Activated CD4-positive, alpha-beta memory T cell treated with anti-CD3 and anti-CD28 coated beads for 36 hours (primary cell): ENCODE measurements at regions not wholly inside any gene's neighbourhood (a gene's known extent, or its start where the extent isn't known, plus 50 kb on each side); places are given as distances from the start of the nearest gene placed in this dataset.

Experiments used
- CTCF ChIA-PET: fragments of 350-600 bp; sonication (Branson Sonifier 250); formaldehyde crosslinking; loops from one replicate; lab custom pipeline; 2021; ENCODE audit warnings: antibody characterized with exemption, inconsistent platforms; lab: Charles Lee
- POLR2A ChIA-PET: fragments of 350-600 bp; sonication (Branson Sonifier 250); formaldehyde crosslinking; loops from one replicate; lab custom pipeline; 2021; ENCODE audit warnings: antibody characterized with exemption; lab: Charles Lee
- DNase-seq: peaks from one replicate; pipeline ENCODE4 v3.0.0-alpha.2; 2020
- H3K27ac Mint-ChIP-seq: one replicate; pipeline ENCODE4 v1.8.0; 2021; ENCODE audit warnings: mixed read lengths
- H3K27me3 Mint-ChIP-seq: one replicate; pipeline ENCODE4 v1.8.0; 2021; ENCODE audit warnings: mixed read lengths
- H3K36me3 Mint-ChIP-seq: one replicate; pipeline ENCODE4 v1.8.0; 2021; ENCODE audit warnings: mixed read lengths
- H3K4me1 Mint-ChIP-seq: one replicate; pipeline ENCODE4 v1.8.0; 2021; ENCODE audit warnings: low read depth, mixed read lengths
- H3K4me3 Mint-ChIP-seq: one replicate; pipeline ENCODE4 v1.8.0; 2021; ENCODE audit warnings: mild to moderate bottlenecking, mixed read lengths
- H3K9me3 Mint-ChIP-seq: one replicate; pipeline ENCODE4 v1.8.0; 2021; ENCODE audit warnings: mixed read lengths
- intact Hi-C: fragments of 100-400 bp; cut with micrococcal nuclease; formaldehyde crosslinking; loops from one replicate; pipeline ENCODE4 v1.15.1; 2023

GRCh38 chr14:53751650-53752049, 205.0 kb downstream of the BMP4 start:
- Mint-ChIP-seq H3K9me3 (peaks cover 5% of the 10 kb centered on the region), H3K27ac (no peak overlapping the region), H3K4me1 (no peaks in the 10 kb centered on the region), H3K27me3 (no peaks in the 10 kb centered on the region), H3K36me3 (no peaks in the 10 kb centered on the region), H3K4me3 (no peak overlapping the region)
- ChIA-PET POLR2A (no interaction called here), CTCF (no interaction called here)
- DNase-seq, result no peak
- intact Hi-C loops, result no loop called here

- H3K4me3 Mint-ChIP-seq, result no peak overlapping the region
- no peaks in the 10 kb centered on the region for H3K27me3 Mint-ChIP-seq
- peaks cover 2% of the 10 kb centered on the region for H3K9me3 Mint-ChIP-seq
- no peaks in the 10 kb centered on the region for H3K36me3 Mint-ChIP-seq
- no peak for DNase-seq
- intact Hi-C loops, result no loop called here
- no peak overlapping the region for H3K27ac Mint-ChIP-seq
- POLR2A ChIA-PET, result no interaction called here
- H3K4me1 Mint-ChIP-seq, result no peaks in the 10 kb centered on the region
- CTCF ChIA-PET, result no interaction called here
Observed at GRCh38 chr14:53748691-53749090, 207.9 kb downstream of the BMP4 start.

- intact Hi-C loops, result no loop called here
- CTCF ChIA-PET, result no interaction called here
- Mint-ChIP-seq H3K4me1 (no peaks in the 10 kb centered on the region), H3K27me3 (no peaks in the 10 kb centered on the region), H3K27ac (no peak overlapping the region), H3K9me3 (no peaks in the 10 kb centered on the region), H3K36me3 (no peaks in the 10 kb centered on the region), H3K4me3 (no peak overlapping the region)
- POLR2A ChIA-PET, result no interaction called here
- DNase-seq, result no peak
Observed at GRCh38 chr14:53744857-53745256, 211.8 kb downstream of the BMP4 start.

- intact Hi-C loops, result no loop called here
- Mint-ChIP-seq H3K36me3 (no peaks in the 10 kb centered on the region), H3K4me1 (no peaks in the 10 kb centered on the region), H3K27ac (no peak overlapping the region), H3K4me3 (no peak overlapping the region), H3K9me3 (no peaks in the 10 kb centered on the region), H3K27me3 (no peaks in the 10 kb centered on the region)
- no peak for DNase-seq
- ChIA-PET CTCF (no interaction called here), POLR2A (no interaction called here)
Observed at GRCh38 chr14:53743371-53743770, 213.3 kb downstream of the BMP4 start.

- DNase-seq, result no peak
- Mint-ChIP-seq H3K27ac (no peak overlapping the region), H3K4me3 (no peak overlapping the region), H3K27me3 (no peaks in the 10 kb centered on the region), H3K36me3 (no peaks in the 10 kb centered on the region), H3K4me1 (no peaks in the 10 kb centered on the region), H3K9me3 (no peaks in the 10 kb centered on the region)
- intact Hi-C loops, result no loop called here
- ChIA-PET POLR2A (no interaction called here), CTCF (interaction anchor here (0.6 kb wide), 1 partner anchor 51 kb away, joined by 4 read pairs; no protein-coding TSS in a partner anchor)
Observed at GRCh38 chr14:53742233-53742620, 214.4 kb downstream of the BMP4 start.

GRCh38 chr14:53741479-53742232, 215.0 kb downstream of the BMP4 start:
- intact Hi-C loops, result no loop called here
- H3K27me3 Mint-ChIP-seq, result no peaks in the 10 kb centered on the region
- DNase-seq, result no peak
- ChIA-PET CTCF (interaction anchor here (0.6 kb wide), 1 partner anchor 51 kb away, joined by 4 read pairs; no protein-coding TSS in a partner anchor), POLR2A (no interaction called here)
- no peak overlapping the region for H3K27ac Mint-ChIP-seq
- no peaks in the 10 kb centered on the region for H3K9me3 Mint-ChIP-seq
- H3K36me3 Mint-ChIP-seq, result no peaks in the 10 kb centered on the region
- H3K4me3 Mint-ChIP-seq, result no peak overlapping the region
- H3K4me1 Mint-ChIP-seq, result no peaks in the 10 kb centered on the region

GRCh38 chr14:53740570-53740969, 216.1 kb downstream of the BMP4 start:
- ChIA-PET CTCF (no interaction called here), POLR2A (no interaction called here)
- no peak overlapping the region for H3K4me3 Mint-ChIP-seq

GRCh38 chr14:53735916-53736315, 220.7 kb downstream of the BMP4 start:
- intact Hi-C loops, result no loop called here
- Mint-ChIP-seq H3K27me3 (no peaks in the 10 kb centered on the region), H3K4me3 (no peak overlapping the region)

More at GRCh38 chr14:53740570-53740969, 216.1 kb downstream of the BMP4 start:
- Mint-ChIP-seq H3K36me3 (no peaks in the 10 kb centered on the region), H3K4me1 (no peaks in the 10 kb centered on the region), H3K27me3 (no peaks in the 10 kb centered on the region), H3K27ac (no peak overlapping the region), H3K9me3 (peaks cover 2% of the 10 kb centered on the region)
- DNase-seq, result no peak
- intact Hi-C loops, result no loop called here

GRCh38 chr14:53723221-53723620, 233.4 kb downstream of the BMP4 start:
- H3K36me3 Mint-ChIP-seq, result no peaks in the 10 kb centered on the region
- peaks cover 9% of the 10 kb centered on the region for H3K9me3 Mint-ChIP-seq
- H3K4me3 Mint-ChIP-seq, result no peak overlapping the region
- H3K27me3 Mint-ChIP-seq, result no peaks in the 10 kb centered on the region
- DNase-seq, result no peak
- intact Hi-C loops, result no loop called here
- H3K4me1 Mint-ChIP-seq, result no peaks in the 10 kb centered on the region
- POLR2A ChIA-PET, result no interaction called here
- no peak overlapping the region for H3K27ac Mint-ChIP-seq
- CTCF ChIA-PET, result no interaction called here

More at GRCh38 chr14:53735916-53736315, 220.7 kb downstream of the BMP4 start:
- DNase-seq, result no peak
- POLR2A ChIA-PET, result no interaction called here
- CTCF ChIA-PET, result no interaction called here
- no peaks in the 10 kb centered on the region for H3K36me3 Mint-ChIP-seq
- H3K9me3 Mint-ChIP-seq, result peaks cover 7% of the 10 kb centered on the region
- no peaks in the 10 kb centered on the region for H3K4me1 Mint-ChIP-seq
- H3K27ac Mint-ChIP-seq, result no peak overlapping the region

- Mint-ChIP-seq H3K4me1 (no peaks in the 10 kb centered on the region), H3K4me3 (no peak overlapping the region), H3K27ac (no peak overlapping the region), H3K36me3 (no peaks in the 10 kb centered on the region), H3K9me3 (peaks cover 9% of the 10 kb centered on the region), H3K27me3 (no peaks in the 10 kb centered on the region)
- no peak for DNase-seq
- ChIA-PET CTCF (no interaction called here), POLR2A (no interaction called here)
- intact Hi-C loops, result no loop called here
Observed at GRCh38 chr14:53719536-53719935, 237.1 kb downstream of the BMP4 start.

GRCh38 chr14:53716578-53716977, 240.0 kb downstream of the BMP4 start:
- H3K36me3 Mint-ChIP-seq, result no peaks in the 10 kb centered on the region
- POLR2A ChIA-PET, result no interaction called here

GRCh38 chr14:53715193-53715721, 241.4 kb downstream of the BMP4 start:
- Mint-ChIP-seq H3K27ac (no peak overlapping the region), H3K9me3 (peaks cover 3% of the 10 kb centered on the region), H3K4me3 (no peak overlapping the region), H3K27me3 (no peaks in the 10 kb centered on the region), H3K4me1 (no peaks in the 10 kb centered on the region), H3K36me3 (no peaks in the 10 kb centered on the region)
- ChIA-PET POLR2A (no interaction called here), CTCF (no interaction called here)
- no peak for DNase-seq
- intact Hi-C loops, result no loop called here

More at GRCh38 chr14:53716578-53716977, 240.0 kb downstream of the BMP4 start:
- intact Hi-C loops, result no loop called here
- Mint-ChIP-seq H3K4me3 (no peak overlapping the region), H3K27ac (no peak overlapping the region), H3K27me3 (no peaks in the 10 kb centered on the region), H3K4me1 (no peaks in the 10 kb centered on the region), H3K9me3 (peaks cover 6% of the 10 kb centered on the region)
- DNase-seq, result no peak
- CTCF ChIA-PET, result no interaction called here
